WTC11 (cell line): ENCODE measurements at regions not wholly inside any gene's neighbourhood (a gene's known extent, or its start where the extent isn't known, plus 50 kb on each side); places are given as distances from the start of the nearest gene placed in this dataset.

ENCODE experiments used
- ETV6 ChIP-seq: sonication (generic); formaldehyde crosslinking; IDR thresholded peaks from 2 replicates; pipeline ENCODE4 v1.8.1; 2022; ENCODE audit warnings: mild to moderate bottlenecking, missing genetic modification reagents
- JUN ChIP-seq: sonication (generic); formaldehyde crosslinking; IDR thresholded peaks from 2 replicates; pipeline ENCODE4 v1.8.0; 2023; ENCODE audit warnings: mild to moderate bottlenecking, missing genetic modification reagents
- SP1 ChIP-seq: sonication (generic); formaldehyde crosslinking; conservative IDR thresholded peaks from 2 replicates; pipeline ENCODE4 v1.8.1; 2022; ENCODE audit warnings: missing genetic modification reagents
- TEAD4 ChIP-seq: sonication (generic); formaldehyde crosslinking; IDR thresholded peaks from 2 replicates; pipeline ENCODE4 v1.8.0; 2022; ENCODE audit warnings: mild to moderate bottlenecking, missing genetic modification reagents
- ZNF138 ChIP-seq: sonication (generic); formaldehyde crosslinking; conservative IDR thresholded peaks from 2 replicates; pipeline ENCODE4 v1.8.1; 2022; ENCODE audit warnings: mild to moderate bottlenecking, moderate library complexity, missing genetic modification reagents
- TF ChIP-seq, protein P1 (sequence below): fragments of 200-600 bp; IDR thresholded peaks from 2 replicates; pipeline ENCODE4 v1.8.0; 2022; ENCODE audit warnings: antibody characterized with exemption
- TF ChIP-seq, protein P2 (sequence below): sonication (generic); formaldehyde crosslinking; IDR thresholded peaks from 2 replicates; pipeline ENCODE4 v1.8.1; 2022; ENCODE audit warnings: mild to moderate bottlenecking, missing genetic modification reagents, moderate library complexity, borderline replicate concordance
- TF ChIP-seq, protein P3 (sequence below): sonication (generic); formaldehyde crosslinking; IDR thresholded peaks from 2 replicates; pipeline ENCODE4 v1.8.0; 2022; ENCODE audit warnings: mild to moderate bottlenecking, missing genetic modification reagents
- TF ChIP-seq, protein P4 (sequence below): sonication (generic); formaldehyde crosslinking; IDR thresholded peaks from 2 replicates; pipeline ENCODE4 v1.8.0; 2022; ENCODE audit warnings: mild to moderate bottlenecking, missing genetic modification reagents

DNA sequence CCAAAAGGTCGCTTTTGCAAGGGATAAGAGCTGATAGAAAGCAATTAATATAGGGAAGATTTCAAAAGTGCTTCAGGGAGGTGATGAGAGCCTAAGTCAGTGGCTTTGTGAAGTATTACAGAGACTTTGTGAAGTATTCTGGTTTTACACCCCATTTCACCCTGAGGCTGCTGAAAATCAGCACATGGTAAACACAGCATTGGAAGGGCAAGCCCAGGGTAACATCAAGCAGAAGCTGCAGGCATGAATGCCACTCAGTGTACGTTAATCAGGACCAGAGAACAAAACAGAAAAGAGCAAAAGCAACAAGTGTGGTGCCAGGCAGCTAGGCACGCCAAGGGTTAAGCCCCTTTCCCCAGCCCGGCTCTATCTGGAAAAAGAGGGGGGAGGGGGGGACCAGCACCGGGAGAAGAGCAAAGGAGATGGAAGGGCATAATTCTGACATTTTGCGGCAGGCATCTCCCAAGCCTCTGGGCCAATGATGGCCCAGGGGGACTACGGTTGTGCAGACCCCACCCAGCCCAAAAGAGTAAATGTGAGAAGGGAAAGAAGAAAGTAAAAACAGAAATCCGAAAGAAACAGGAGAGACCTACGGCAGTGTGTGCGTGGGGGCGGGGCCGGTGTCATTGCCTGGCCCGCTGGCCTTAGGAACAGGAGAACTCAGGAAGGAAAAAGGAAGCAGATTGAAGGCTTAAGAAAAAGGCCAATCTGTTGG is 58.9 kb downstream of the DHRS2 start:
- TF ChIP-seq, protein P1, sequence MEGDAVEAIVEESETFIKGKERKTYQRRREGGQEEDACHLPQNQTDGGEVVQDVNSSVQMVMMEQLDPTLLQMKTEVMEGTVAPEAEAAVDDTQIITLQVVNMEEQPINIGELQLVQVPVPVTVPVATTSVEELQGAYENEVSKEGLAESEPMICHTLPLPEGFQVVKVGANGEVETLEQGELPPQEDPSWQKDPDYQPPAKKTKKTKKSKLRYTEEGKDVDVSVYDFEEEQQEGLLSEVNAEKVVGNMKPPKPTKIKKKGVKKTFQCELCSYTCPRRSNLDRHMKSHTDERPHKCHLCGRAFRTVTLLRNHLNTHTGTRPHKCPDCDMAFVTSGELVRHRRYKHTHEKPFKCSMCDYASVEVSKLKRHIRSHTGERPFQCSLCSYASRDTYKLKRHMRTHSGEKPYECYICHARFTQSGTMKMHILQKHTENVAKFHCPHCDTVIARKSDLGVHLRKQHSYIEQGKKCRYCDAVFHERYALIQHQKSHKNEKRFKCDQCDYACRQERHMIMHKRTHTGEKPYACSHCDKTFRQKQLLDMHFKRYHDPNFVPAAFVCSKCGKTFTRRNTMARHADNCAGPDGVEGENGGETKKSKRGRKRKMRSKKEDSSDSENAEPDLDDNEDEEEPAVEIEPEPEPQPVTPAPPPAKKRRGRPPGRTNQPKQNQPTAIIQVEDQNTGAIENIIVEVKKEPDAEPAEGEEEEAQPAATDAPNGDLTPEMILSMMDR: no peak
- TF ChIP-seq SP1 (CRISPR knock-in tag): no peak
- TF ChIP-seq, protein P2, sequence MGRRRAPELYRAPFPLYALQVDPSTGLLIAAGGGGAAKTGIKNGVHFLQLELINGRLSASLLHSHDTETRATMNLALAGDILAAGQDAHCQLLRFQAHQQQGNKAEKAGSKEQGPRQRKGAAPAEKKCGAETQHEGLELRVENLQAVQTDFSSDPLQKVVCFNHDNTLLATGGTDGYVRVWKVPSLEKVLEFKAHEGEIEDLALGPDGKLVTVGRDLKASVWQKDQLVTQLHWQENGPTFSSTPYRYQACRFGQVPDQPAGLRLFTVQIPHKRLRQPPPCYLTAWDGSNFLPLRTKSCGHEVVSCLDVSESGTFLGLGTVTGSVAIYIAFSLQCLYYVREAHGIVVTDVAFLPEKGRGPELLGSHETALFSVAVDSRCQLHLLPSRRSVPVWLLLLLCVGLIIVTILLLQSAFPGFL (CRISPR knock-in tag): no peak
- no peak for TF ChIP-seq ZNF138 (CRISPR knock-in tag)
- TF ChIP-seq TEAD4 (CRISPR knock-in tag): no peak
- no peak for TF ChIP-seq ETV6
- TF ChIP-seq, protein P3, sequence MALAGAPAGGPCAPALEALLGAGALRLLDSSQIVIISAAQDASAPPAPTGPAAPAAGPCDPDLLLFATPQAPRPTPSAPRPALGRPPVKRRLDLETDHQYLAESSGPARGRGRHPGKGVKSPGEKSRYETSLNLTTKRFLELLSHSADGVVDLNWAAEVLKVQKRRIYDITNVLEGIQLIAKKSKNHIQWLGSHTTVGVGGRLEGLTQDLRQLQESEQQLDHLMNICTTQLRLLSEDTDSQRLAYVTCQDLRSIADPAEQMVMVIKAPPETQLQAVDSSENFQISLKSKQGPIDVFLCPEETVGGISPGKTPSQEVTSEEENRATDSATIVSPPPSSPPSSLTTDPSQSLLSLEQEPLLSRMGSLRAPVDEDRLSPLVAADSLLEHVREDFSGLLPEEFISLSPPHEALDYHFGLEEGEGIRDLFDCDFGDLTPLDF: no peak
- TF ChIP-seq JUN: no peak
- TF ChIP-seq, protein P4, sequence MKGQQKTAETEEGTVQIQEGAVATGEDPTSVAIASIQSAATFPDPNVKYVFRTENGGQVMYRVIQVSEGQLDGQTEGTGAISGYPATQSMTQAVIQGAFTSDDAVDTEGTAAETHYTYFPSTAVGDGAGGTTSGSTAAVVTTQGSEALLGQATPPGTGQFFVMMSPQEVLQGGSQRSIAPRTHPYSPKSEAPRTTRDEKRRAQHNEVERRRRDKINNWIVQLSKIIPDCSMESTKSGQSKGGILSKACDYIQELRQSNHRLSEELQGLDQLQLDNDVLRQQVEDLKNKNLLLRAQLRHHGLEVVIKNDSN (CRISPR knock-in tag): no peak
